ENCODE measurements at regions not wholly inside any gene's neighbourhood (a gene's known extent, or its start where the extent isn't known, plus 50 kb on each side); places are given as distances from the start of the nearest gene placed in this dataset.
"Not testable (repeated sequence)": the region's sequence is repeated elsewhere in the genome, so short reads cannot be mapped to it uniquely, and the experiment has no call there.

DNA sequence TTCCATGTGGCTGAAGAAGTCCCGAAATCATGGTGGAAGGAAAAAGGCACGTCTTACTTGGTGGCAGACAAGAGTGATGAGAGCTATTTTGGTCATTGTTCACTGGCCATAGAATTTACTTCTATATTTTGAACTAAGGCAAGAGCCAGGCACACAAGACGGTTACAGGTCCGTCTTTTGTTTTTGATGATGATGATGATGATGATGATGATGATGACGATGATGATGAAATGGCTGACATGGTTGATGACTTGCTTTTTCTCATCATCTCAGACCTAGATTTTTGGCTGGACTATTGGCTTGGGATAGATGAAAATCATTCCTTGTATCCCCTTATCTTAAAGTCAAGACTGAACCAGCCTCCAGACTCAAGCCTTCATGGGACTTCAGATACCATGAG, 88.7 kb upstream of the ZNF195 start:
- not testable (repeated sequence) for H3K4me1 ChIP-seq (ENCODE audit: control insufficient read depth, low read depth, low read length); H3K36me3 ChIP-seq (ENCODE audit: control insufficient read depth, low read depth, low read length); H3K9me3 ChIP-seq (ENCODE audit: control insufficient read depth, low read depth, low read length); H3K27ac ChIP-seq (ENCODE audit: low read length); H3K9ac ChIP-seq (ENCODE audit: low read length); H3K4me3 ChIP-seq (ENCODE audit: low read length); H3K27me3 ChIP-seq (ENCODE audit: control insufficient read depth, insufficient read depth, low read length)

DNA sequence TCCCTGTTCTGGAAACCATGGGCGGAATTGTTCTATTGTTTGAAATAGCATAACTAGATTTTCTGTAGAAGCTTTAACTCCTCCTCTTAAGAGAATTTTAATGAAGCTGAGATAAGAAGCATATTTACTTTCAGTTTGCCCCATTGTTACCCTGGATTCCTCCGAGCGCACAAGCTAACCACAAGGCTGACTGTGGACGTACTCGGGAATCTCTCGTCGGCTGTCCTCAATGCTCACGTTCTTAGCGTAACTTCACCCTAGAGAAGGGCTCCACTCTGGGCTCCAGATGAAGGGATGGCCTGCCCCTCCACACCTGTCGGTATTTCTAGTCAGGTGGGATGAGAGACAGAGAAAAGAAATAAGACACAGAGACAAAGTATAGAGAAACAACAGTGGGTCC, 76.7 kb upstream of the ZNF195 start:
- not testable (repeated sequence) for H3K9me3 ChIP-seq (ENCODE audit: control insufficient read depth, low read depth, low read length); H3K27ac ChIP-seq (ENCODE audit: low read length); H3K36me3 ChIP-seq (ENCODE audit: control insufficient read depth, low read depth, low read length); H3K4me3 ChIP-seq (ENCODE audit: low read length); H3K27me3 ChIP-seq (ENCODE audit: control insufficient read depth, insufficient read depth, low read length); H3K4me1 ChIP-seq (ENCODE audit: control insufficient read depth, low read depth, low read length); H3K9ac ChIP-seq (ENCODE audit: low read length)

DNA sequence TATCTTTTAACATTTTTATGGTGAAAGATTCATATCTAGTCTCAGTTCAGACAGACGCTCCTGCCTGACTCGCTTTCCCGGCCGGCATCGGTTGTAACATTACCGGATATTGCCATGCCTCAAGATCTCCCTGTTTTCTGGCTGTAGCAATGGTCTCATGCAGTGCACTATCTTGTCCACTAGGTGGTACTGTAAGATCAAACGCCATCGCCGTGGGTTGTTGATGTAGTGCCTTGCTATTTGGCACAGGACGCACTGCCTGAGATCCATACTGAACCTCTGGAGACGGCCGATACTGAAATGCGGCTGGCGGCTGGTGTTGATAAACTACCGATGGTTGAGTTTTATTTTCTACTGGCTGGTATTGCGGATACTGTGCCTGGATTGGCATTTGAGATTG, 75.9 kb upstream of the ZNF195 start:
- H3K27ac ChIP-seq (ENCODE audit: low read length); H3K27me3 ChIP-seq (ENCODE audit: control insufficient read depth, insufficient read depth, low read length); H3K36me3 ChIP-seq (ENCODE audit: control insufficient read depth, low read depth, low read length); H3K4me1 ChIP-seq (ENCODE audit: control insufficient read depth, low read depth, low read length); H3K9ac ChIP-seq (ENCODE audit: low read length); H3K9me3 ChIP-seq (ENCODE audit: control insufficient read depth, low read depth, low read length); H3K4me3 ChIP-seq (ENCODE audit: low read length): not testable (repeated sequence)

DNA sequence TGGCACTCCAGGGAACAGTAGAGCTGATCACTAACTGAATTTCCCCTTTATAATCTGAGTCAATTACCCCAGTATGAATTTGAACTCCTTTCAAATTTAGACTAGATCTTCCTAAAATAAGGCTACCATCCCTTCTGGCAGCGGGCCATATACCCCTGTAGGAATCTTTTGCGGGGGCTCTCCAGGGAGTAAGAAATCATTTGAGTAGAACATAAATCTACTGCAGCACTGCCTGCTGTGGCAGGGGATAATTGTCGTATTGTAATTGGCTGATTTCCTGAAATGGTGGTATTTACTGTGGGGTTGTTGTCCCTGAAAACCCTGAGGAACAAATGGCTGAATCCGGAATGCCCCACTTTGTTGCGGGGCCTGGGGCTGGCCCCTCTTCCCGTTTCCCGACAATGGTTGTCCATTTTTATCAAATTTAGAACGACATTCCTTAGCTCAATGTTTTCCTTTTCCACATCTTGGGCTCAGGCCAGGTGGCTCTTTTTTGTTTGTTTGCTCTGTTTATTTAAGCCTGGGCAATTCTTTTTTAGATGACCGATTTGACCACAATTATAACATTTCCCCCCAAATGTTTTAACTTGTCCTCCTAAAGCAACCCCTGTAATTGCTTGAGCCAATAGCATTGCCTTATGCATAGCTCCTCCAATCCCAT, 74.8 kb upstream of the ZNF195 start:
- H3K27me3 ChIP-seq (ENCODE audit: control insufficient read depth, insufficient read depth, low read length); H3K4me3 ChIP-seq (ENCODE audit: low read length); H3K9ac ChIP-seq (ENCODE audit: low read length); H3K9me3 ChIP-seq (ENCODE audit: control insufficient read depth, low read depth, low read length); H3K4me1 ChIP-seq (ENCODE audit: control insufficient read depth, low read depth, low read length); H3K36me3 ChIP-seq (ENCODE audit: control insufficient read depth, low read depth, low read length); H3K27ac ChIP-seq (ENCODE audit: low read length): not testable (repeated sequence)

DNA sequence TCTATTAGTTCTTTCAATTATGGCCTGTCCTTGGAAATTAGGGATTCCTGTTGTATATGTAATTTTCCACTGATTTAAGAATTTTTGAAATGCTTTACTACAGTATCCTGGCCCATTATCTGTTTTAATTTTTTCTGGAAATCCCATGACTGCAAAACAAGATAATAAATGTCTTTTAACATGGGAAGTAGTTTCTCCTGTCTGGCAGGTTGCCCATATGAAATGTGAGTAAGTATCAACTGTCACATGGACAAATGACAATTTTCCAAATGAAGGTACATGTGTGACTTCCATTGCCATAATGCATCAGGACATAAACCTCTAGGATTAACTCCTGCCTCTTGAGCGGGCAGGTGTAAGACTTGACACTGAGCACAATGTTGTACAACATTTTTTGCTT, 71.9 kb upstream of the ZNF195 start:
- H3K36me3 ChIP-seq (ENCODE audit: control insufficient read depth, low read depth, low read length); H3K9ac ChIP-seq (ENCODE audit: low read length); H3K27me3 ChIP-seq (ENCODE audit: control insufficient read depth, insufficient read depth, low read length); H3K4me1 ChIP-seq (ENCODE audit: control insufficient read depth, low read depth, low read length); H3K4me3 ChIP-seq (ENCODE audit: low read length); H3K9me3 ChIP-seq (ENCODE audit: control insufficient read depth, low read depth, low read length); H3K27ac ChIP-seq (ENCODE audit: low read length): not testable (repeated sequence)

DNA sequence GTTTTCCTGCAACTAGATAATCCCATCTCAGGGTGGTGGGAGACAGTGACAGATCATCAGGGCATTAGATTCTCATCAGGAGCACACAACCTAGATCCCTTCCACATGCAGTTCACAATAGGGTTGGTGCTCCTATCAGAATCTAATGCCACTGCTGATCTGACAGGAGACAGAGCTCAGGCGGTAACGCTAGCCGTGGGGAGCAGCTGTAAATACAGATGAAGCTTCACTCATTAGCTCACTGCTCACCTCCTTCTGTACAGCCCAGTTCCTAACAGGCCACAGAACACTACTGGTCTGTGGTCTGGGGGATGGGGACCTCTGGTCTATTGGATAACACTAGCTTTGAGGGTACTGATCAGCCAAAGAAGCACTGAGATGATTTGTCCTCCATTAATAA, 66.6 kb upstream of the ZNF195 start:
- not testable (repeated sequence) for H3K9me3 ChIP-seq (ENCODE audit: control insufficient read depth, low read depth, low read length); H3K4me3 ChIP-seq (ENCODE audit: low read length); H3K27ac ChIP-seq (ENCODE audit: low read length); H3K36me3 ChIP-seq (ENCODE audit: control insufficient read depth, low read depth, low read length); H3K9ac ChIP-seq (ENCODE audit: low read length); H3K27me3 ChIP-seq (ENCODE audit: control insufficient read depth, insufficient read depth, low read length); H3K4me1 ChIP-seq (ENCODE audit: control insufficient read depth, low read depth, low read length)

DNA sequence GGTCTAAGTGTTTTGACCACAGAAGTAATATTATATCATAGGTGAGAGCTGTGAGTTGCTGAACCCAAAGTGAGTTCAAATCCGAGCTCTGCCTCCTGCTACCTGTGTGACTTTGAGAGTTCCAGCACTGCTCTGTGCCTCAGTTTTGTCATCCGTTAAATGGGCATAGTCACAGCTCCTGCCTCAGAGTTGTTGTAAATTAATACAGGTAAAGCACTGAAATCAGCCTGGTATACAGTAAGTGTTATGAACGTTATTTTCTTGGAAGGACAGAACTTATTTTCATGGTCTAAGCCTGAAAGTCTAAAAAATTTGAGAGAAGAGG, 65.4 kb upstream of the ZNF195 start:
- H3K9ac ChIP-seq (ENCODE audit: low read length); H3K9me3 ChIP-seq (ENCODE audit: control insufficient read depth, low read depth, low read length); H3K4me3 ChIP-seq (ENCODE audit: low read length); H3K27ac ChIP-seq (ENCODE audit: low read length); H3K36me3 ChIP-seq (ENCODE audit: control insufficient read depth, low read depth, low read length); H3K27me3 ChIP-seq (ENCODE audit: control insufficient read depth, insufficient read depth, low read length); H3K4me1 ChIP-seq (ENCODE audit: control insufficient read depth, low read depth, low read length): not testable (repeated sequence)

DNA sequence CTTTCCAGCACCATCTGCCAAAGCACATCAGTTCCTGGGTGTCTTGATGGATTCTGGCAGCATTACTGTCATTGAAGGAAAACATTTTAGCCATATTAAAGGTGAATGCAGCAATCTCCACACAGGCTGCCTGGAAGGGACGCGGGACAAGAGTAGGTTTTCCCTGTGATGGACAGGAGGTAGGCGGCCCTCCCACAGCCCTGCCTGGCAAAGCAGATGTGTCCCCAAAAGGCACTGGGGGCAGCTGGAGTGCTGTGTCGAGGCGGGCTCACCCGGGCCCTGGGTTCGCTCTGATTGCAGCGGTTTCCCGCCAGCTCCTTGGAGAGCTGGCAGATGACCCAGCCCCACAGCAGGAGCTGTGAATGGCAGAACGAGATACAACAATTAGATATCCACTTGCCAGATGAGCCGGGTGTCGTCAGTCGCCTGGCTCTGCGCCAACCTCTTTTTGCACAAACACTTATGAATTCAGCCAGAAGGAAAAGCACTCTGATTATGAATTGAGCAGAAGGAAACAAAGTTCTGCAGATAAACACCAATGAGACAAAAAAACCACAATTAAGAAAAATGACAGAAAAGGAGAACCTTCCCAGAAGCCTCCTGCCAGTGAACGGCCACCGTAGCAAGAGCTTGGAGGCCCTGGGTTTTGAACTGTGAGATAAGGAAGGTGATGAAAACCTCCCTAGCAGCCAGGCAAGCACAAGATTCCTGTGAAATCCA, 64.9 kb upstream of the ZNF195 start:
- H3K27me3 ChIP-seq (ENCODE audit: control insufficient read depth, insufficient read depth, low read length); H3K4me1 ChIP-seq (ENCODE audit: control insufficient read depth, low read depth, low read length); H3K9ac ChIP-seq (ENCODE audit: low read length); H3K4me3 ChIP-seq (ENCODE audit: low read length); H3K27ac ChIP-seq (ENCODE audit: low read length); H3K36me3 ChIP-seq (ENCODE audit: control insufficient read depth, low read depth, low read length); H3K9me3 ChIP-seq (ENCODE audit: control insufficient read depth, low read depth, low read length): not testable (repeated sequence)

DNA sequence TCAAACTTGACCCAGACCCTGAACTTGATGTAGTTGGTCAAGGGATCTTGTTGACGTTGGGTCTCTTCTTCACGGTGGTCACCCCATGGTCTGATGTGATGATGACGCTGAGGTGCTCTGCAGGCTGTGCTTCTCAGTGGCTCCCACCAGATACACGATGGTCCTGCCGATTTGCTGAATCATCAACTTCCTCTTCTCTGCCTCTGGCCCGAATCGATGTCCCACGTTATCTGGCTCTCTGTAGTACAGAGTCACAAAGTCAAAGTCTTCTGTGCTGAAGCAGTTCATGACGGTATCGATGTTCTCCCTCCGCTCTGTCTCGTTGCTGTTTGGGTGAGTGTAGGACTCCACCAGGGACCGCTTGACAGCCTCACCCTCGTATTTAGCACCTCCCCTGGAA, 58.5 kb upstream of the ZNF195 start:
- not testable (repeated sequence) for H3K9ac ChIP-seq (ENCODE audit: low read length); H3K9me3 ChIP-seq (ENCODE audit: control insufficient read depth, low read depth, low read length)

DNA sequence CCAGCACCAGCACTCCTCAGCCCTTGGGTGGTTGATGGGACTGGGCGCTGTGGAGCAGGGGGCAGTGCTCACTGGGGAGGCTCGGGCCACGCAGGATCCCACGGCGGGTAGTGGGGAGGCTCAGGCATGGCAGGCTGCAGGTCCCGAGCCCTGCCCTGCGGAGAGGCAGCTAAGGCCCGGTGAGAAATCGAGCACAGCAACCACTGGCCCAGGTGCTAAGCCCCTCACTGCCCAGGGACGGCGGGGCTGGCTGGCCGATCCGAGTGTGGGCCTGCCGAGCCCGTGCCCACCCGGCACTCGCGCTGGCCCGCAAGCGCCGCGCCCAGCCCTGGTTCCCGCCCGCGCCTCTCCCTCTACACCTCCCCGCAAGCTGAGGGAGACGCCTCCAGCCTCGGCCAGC, 56.0 kb upstream of the ZNF195 start:
- Histone ChIP-seq H3K27ac (ENCODE audit: low read length) (no peak overlapping the region), H3K4me1 (ENCODE audit: control insufficient read depth, low read depth, low read length) (peaks cover 4% of the 10 kb centered on the region), H3K9ac (ENCODE audit: low read length) (no peak overlapping the region), H3K9me3 (ENCODE audit: control insufficient read depth, low read depth, low read length) (no peaks in the 10 kb centered on the region), H3K4me3 (ENCODE audit: low read length) (no peak overlapping the region), H3K27me3 (ENCODE audit: control insufficient read depth, insufficient read depth, low read length) (no peaks in the 10 kb centered on the region), H3K36me3 (ENCODE audit: control insufficient read depth, low read depth, low read length) (no peaks in the 10 kb centered on the region)

More for the DNA sequence above, 58.5 kb upstream of the ZNF195 start:
- not testable (repeated sequence) for H3K4me1 ChIP-seq (ENCODE audit: control insufficient read depth, low read depth, low read length); H3K4me3 ChIP-seq (ENCODE audit: low read length); H3K36me3 ChIP-seq (ENCODE audit: control insufficient read depth, low read depth, low read length); H3K27ac ChIP-seq (ENCODE audit: low read length); H3K27me3 ChIP-seq (ENCODE audit: control insufficient read depth, insufficient read depth, low read length)

DNA sequence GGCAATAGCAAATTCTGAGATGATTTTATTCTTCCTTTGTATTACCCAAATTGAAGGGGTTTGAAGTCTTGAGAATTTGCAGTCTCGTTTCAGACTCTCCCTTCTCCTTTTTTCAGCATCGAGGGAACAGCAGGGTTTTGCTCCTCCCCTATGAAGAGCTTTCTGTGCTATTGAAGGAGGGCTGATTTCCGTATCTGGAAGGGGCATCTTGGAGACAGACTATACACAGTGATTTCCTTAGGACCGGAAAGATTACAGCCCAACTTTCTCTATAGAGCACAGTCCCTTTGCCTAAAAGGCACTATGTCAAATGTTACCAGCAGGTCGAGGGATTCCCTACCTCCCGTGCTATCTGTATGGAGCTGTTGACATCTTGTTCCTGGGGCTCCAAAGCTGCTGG, 50.2 kb upstream of the ZNF195 start:
- H3K4me3 ChIP-seq (ENCODE audit: low read length); H3K27ac ChIP-seq (ENCODE audit: low read length); H3K9ac ChIP-seq (ENCODE audit: low read length); H3K27me3 ChIP-seq (ENCODE audit: control insufficient read depth, insufficient read depth, low read length); H3K9me3 ChIP-seq (ENCODE audit: control insufficient read depth, low read depth, low read length); H3K36me3 ChIP-seq (ENCODE audit: control insufficient read depth, low read depth, low read length); H3K4me1 ChIP-seq (ENCODE audit: control insufficient read depth, low read depth, low read length): not testable (repeated sequence)
